ENCODE measurements at regions not wholly inside any gene's neighbourhood (a gene's known extent, or its start where the extent isn't known, plus 50 kb on each side); places are given as distances from the start of the nearest gene placed in this dataset.

DNA sequence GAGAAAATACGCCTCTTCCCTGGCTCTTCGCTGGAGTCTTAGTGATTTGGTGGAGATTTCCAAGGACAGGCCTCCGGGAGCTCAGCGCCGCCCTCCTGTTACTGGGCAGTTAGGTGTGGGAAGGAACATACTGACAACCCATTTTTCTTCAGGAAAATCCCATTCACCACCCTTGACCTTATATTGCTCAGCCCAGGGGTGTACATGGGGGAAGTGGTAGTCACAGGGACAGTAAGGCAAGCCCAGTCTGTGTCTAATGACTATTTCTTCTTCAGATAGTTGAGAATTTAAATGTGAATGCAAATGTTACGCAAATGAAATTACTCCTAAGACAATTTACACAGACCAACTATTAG lies 119.4 kb downstream of the UQCRFS1 start:
- TF ChIP-seq ZBTB7A (IDR thresholded peaks at IDR 0.05; ENCODE audit: low read depth): no peak
- no peak for TF ChIP-seq TEAD4 (IDR thresholded peaks at IDR 0.05)
- TF ChIP-seq YY1 (IDR thresholded peaks at IDR 0.05; ENCODE audit: low read depth): no peak
- TF ChIP-seq, protein P1, sequence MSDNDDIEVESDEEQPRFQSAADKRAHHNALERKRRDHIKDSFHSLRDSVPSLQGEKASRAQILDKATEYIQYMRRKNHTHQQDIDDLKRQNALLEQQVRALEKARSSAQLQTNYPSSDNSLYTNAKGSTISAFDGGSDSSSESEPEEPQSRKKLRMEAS (IDR thresholded peaks at IDR 0.05): no peak
- TF ChIP-seq, protein P2, sequence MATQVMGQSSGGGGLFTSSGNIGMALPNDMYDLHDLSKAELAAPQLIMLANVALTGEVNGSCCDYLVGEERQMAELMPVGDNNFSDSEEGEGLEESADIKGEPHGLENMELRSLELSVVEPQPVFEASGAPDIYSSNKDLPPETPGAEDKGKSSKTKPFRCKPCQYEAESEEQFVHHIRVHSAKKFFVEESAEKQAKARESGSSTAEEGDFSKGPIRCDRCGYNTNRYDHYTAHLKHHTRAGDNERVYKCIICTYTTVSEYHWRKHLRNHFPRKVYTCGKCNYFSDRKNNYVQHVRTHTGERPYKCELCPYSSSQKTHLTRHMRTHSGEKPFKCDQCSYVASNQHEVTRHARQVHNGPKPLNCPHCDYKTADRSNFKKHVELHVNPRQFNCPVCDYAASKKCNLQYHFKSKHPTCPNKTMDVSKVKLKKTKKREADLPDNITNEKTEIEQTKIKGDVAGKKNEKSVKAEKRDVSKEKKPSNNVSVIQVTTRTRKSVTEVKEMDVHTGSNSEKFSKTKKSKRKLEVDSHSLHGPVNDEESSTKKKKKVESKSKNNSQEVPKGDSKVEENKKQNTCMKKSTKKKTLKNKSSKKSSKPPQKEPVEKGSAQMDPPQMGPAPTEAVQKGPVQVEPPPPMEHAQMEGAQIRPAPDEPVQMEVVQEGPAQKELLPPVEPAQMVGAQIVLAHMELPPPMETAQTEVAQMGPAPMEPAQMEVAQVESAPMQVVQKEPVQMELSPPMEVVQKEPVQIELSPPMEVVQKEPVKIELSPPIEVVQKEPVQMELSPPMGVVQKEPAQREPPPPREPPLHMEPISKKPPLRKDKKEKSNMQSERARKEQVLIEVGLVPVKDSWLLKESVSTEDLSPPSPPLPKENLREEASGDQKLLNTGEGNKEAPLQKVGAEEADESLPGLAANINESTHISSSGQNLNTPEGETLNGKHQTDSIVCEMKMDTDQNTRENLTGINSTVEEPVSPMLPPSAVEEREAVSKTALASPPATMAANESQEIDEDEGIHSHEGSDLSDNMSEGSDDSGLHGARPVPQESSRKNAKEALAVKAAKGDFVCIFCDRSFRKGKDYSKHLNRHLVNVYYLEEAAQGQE (IDR thresholded peaks at IDR 0.05; ENCODE audit: low read depth): no peak
- TF ChIP-seq EGR1 (IDR thresholded peaks at IDR 0.05): no peak
- no peak for TF ChIP-seq CEBPB (IDR thresholded peaks at IDR 0.05)
- TF ChIP-seq TAF1 (IDR thresholded peaks at IDR 0.05; ENCODE audit: low read depth): no peak
- no peak for TF ChIP-seq CREB1 (IDR thresholded peaks at IDR 0.05; ENCODE audit: low read depth)
- no peak for TF ChIP-seq RAD21 (IDR thresholded peaks at IDR 0.05; ENCODE audit: low read depth)
- no peak for TF ChIP-seq EP300 (IDR thresholded peaks at IDR 0.05; ENCODE audit: borderline replicate concordance)
- no peak for TF ChIP-seq TCF12 (IDR thresholded peaks at IDR 0.05; ENCODE audit: low read depth)
- TF ChIP-seq, protein P3, sequence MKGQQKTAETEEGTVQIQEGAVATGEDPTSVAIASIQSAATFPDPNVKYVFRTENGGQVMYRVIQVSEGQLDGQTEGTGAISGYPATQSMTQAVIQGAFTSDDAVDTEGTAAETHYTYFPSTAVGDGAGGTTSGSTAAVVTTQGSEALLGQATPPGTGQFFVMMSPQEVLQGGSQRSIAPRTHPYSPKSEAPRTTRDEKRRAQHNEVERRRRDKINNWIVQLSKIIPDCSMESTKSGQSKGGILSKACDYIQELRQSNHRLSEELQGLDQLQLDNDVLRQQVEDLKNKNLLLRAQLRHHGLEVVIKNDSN (IDR thresholded peaks at IDR 0.05): no peak
- no peak for TF ChIP-seq FOXM1 (IDR thresholded peaks at IDR 0.05; ENCODE audit: borderline replicate concordance, low read depth)
- TF ChIP-seq NFIC (IDR thresholded peaks at IDR 0.05): no peak

- TF ChIP-seq RAD21 (IDR thresholded peaks at IDR 0.05; ENCODE audit: low read depth) (no peak), YY1 (IDR thresholded peaks at IDR 0.05; ENCODE audit: low read depth) (no peak), CEBPB (IDR thresholded peaks at IDR 0.05) (no peak), ZBTB7A (IDR thresholded peaks at IDR 0.05; ENCODE audit: low read depth) (no peak), EGR1 (IDR thresholded peaks at IDR 0.05) (no peak), FOXM1 (IDR thresholded peaks at IDR 0.05; ENCODE audit: borderline replicate concordance, low read depth) (no peak), TAF1 (IDR thresholded peaks at IDR 0.05; ENCODE audit: low read depth) (no peak), NFIC (IDR thresholded peaks at IDR 0.05) (no peak)
Observed at GRCh38 chr19:29092712-29093552, 120.0 kb downstream of the UQCRFS1 start.

DNA sequence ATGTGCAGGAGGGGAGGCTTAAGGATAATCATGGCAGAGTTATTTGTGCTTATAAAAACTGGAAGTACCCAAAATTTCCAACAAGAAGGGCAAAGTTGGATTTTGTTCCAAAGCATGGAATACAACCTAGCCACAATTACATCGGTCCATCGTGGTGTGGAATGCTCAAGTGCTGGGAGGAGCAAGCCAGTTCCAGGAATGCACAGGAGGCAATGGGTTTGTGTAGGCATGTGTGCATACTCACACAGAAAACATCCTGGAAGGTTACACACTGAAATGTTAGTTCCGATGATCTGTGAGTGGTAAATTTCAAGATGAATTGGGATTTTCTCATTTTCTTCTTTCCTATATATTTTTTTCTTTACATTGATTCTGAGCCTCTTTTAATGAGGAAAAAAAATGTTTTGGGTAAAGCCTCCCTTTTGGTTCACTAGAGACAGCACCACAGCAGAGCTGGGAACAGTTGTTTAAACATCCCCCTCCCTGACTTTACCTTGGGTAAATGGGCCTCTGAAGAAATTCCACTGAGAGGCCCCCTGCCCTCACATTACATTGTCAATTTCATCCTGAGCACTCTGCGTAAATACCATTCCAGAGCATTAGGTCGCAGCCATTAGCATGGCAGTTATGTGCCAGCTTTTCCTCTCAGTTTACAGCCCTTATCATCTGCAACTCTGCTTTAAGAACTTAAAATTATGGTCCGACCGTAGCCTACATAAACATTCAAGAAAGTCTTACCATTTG lies 122.0 kb downstream of the UQCRFS1 start:
- TF ChIP-seq FOXM1 (IDR thresholded peaks at IDR 0.05; ENCODE audit: borderline replicate concordance, low read depth): no peak
- TF ChIP-seq EGR1 (IDR thresholded peaks at IDR 0.05): no peak
- TF ChIP-seq, protein P2 (IDR thresholded peaks at IDR 0.05; ENCODE audit: low read depth): no peak
- no peak for TF ChIP-seq RAD21 (IDR thresholded peaks at IDR 0.05; ENCODE audit: low read depth)
- no peak for TF ChIP-seq CEBPB (IDR thresholded peaks at IDR 0.05)
- TF ChIP-seq ZBTB7A (IDR thresholded peaks at IDR 0.05; ENCODE audit: low read depth): no peak
- no peak for TF ChIP-seq TAF1 (IDR thresholded peaks at IDR 0.05; ENCODE audit: low read depth)
- no peak for TF ChIP-seq YY1 (IDR thresholded peaks at IDR 0.05; ENCODE audit: low read depth)

DNA sequence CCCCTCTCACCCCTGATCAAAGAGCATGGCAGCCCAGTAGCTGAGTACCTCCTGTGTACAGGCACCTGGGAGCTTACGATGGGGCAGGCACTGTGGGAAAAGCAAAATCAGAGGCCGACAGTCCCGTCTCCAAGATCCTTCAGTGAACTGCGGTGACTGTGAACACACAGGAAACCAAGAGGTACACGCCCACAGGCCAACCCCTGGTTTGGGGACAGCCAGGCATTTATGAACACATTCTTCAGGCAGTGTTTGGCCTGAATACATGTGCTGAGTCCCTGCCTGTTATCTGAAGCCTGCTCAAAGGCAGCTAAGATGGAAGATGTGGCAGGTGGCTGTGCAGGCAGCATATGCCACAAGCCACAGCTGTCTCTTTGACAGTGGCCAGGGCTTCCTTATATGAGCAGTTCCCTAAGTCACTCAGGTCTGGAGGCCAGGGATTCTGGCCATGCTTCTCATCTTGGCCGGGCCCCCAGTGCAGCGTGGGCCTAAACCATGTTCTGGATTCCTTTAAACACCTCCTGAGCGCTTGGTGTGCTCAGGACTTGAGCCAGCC lies 123.6 kb downstream of the UQCRFS1 start:
- TF ChIP-seq TCF12 (IDR thresholded peaks at IDR 0.05; ENCODE audit: low read depth): no peak
- TF ChIP-seq TAF1 (IDR thresholded peaks at IDR 0.05; ENCODE audit: low read depth): no peak
- TF ChIP-seq, protein P1 (IDR thresholded peaks at IDR 0.05): no peak
- TF ChIP-seq, protein P2 (IDR thresholded peaks at IDR 0.05; ENCODE audit: low read depth): no peak
- TF ChIP-seq TEAD4 (IDR thresholded peaks at IDR 0.05): no peak
- TF ChIP-seq FOXM1 (IDR thresholded peaks at IDR 0.05; ENCODE audit: borderline replicate concordance, low read depth): no peak
- TF ChIP-seq CREB1 (IDR thresholded peaks at IDR 0.05; ENCODE audit: low read depth): no peak
- TF ChIP-seq CEBPB (IDR thresholded peaks at IDR 0.05): no peak
- no peak for TF ChIP-seq EGR1 (IDR thresholded peaks at IDR 0.05)
- TF ChIP-seq EP300 (IDR thresholded peaks at IDR 0.05; ENCODE audit: borderline replicate concordance): no peak
- no peak for TF ChIP-seq RAD21 (IDR thresholded peaks at IDR 0.05; ENCODE audit: low read depth)
- TF ChIP-seq, protein P3 (IDR thresholded peaks at IDR 0.05): no peak
- TF ChIP-seq NFIC (IDR thresholded peaks at IDR 0.05): no peak
- TF ChIP-seq YY1 (IDR thresholded peaks at IDR 0.05; ENCODE audit: low read depth): no peak

Data from Ishikawa (cell line).